GM23338 (cell line): ENCODE measurements at regions not wholly inside any gene's neighbourhood (a gene's known extent, or its start where the extent isn't known, plus 50 kb on each side); places are given as distances from the start of the nearest gene placed in this dataset.

Experiments
- ATAC-seq: fragments of 200-7000 bp; cut with Tn5 transposase; 3 replicates; pipeline ENCODE4 v1.9.1; 2020
- DNase-seq: peaks from one replicate; pipeline ENCODE4 v3.0.0-alpha.2; 2015; ENCODE audit warnings: low spot score
- H2AFZ ChIP-seq: fragments of 200-600 bp; sonication (generic); 2 replicates; pipeline ENCODE4 v1.8.0; 2016; ENCODE audit warnings: antibody characterized with exemption, mild to moderate bottlenecking, moderate library complexity
- H3F3A ChIP-seq: fragments of 200-600 bp; sonication (generic); replicated peaks from 2 replicates; pipeline ENCODE4 v1.8.0; 2017; ENCODE audit warnings: antibody characterized with exemption, mixed run types, low read depth
- H3K27ac ChIP-seq: fragments of 200-600 bp; sonication (generic); 2 replicates; pipeline ENCODE4 v1.6.1; 2016; ENCODE audit warnings: low read depth
- H3K27me3 ChIP-seq: fragments of 200-600 bp; sonication (generic); 2 replicates; pipeline ENCODE4 v1.8.0; 2016; ENCODE audit warnings: mild to moderate bottlenecking, mixed run types, moderate library complexity; ENCODE audit not compliant: insufficient read depth
- H3K36me3 ChIP-seq: fragments of 200-600 bp; sonication (generic); 2 replicates; pipeline ENCODE4 v1.8.0; 2016; ENCODE audit warnings: mild to moderate bottlenecking; ENCODE audit not compliant: insufficient read depth
- H3K4me1 ChIP-seq: fragments of 200-600 bp; sonication (generic); 2 replicates; pipeline ENCODE4 v1.8.0; 2016; ENCODE audit warnings: mild to moderate bottlenecking, moderate library complexity; ENCODE audit not compliant: insufficient read depth
- H3K4me2 ChIP-seq: fragments of 200-600 bp; sonication (generic); 2 replicates; pipeline ENCODE4 v1.7.1; 2017; ENCODE audit warnings: mixed run types
- H3K4me3 ChIP-seq: fragments of 200-600 bp; sonication (generic); 2 replicates; pipeline ENCODE4 v1.6.1; 2016; ENCODE audit warnings: mixed run types
- H3K79me2 ChIP-seq: fragments of 200-600 bp; sonication (generic); replicated peaks from 2 replicates; pipeline ENCODE4 v1.8.0; 2017; ENCODE audit warnings: mild to moderate bottlenecking; ENCODE audit not compliant: insufficient read depth
- H3K9me2 ChIP-seq: fragments of 200-600 bp; sonication (generic); 2 replicates; pipeline ENCODE4 v1.8.0; 2017; ENCODE audit not compliant: insufficient read depth
- H4K20me1 ChIP-seq: fragments of 200-600 bp; sonication (generic); replicated peaks from 2 replicates; pipeline ENCODE4 v1.8.0; 2017; ENCODE audit warnings: mild to moderate bottlenecking; ENCODE audit not compliant: insufficient read depth
- H3K27ac Mint-ChIP-seq: 2 replicates; pipeline ENCODE4 v1.8.0; 2020; ENCODE audit warnings: inconsistent platforms, mild to moderate bottlenecking, moderate library complexity, mixed read lengths
- H3K27me3 Mint-ChIP-seq: 3 replicates; pipeline ENCODE4 v1.8.0; 2022; ENCODE audit warnings: low read depth, mild to moderate bottlenecking, moderate library complexity, mixed read lengths, inconsistent platforms; ENCODE audit not compliant: insufficient read depth, poor library complexity
- H3K36me3 Mint-ChIP-seq: 3 replicates; pipeline ENCODE4 v1.8.0; 2021; ENCODE audit warnings: low read depth, mild to moderate bottlenecking, inconsistent platforms, moderate library complexity, mixed read lengths
- H3K4me1 Mint-ChIP-seq: 3 replicates; pipeline ENCODE4 v1.8.0; 2020; ENCODE audit warnings: mild to moderate bottlenecking, inconsistent platforms, mixed read lengths
- H3K4me3 Mint-ChIP-seq: 3 replicates; pipeline ENCODE4 v1.8.0; 2021; ENCODE audit warnings: moderate library complexity, mild to moderate bottlenecking, inconsistent platforms, mixed read lengths
- H3K9me3 Mint-ChIP-seq: 3 replicates; pipeline ENCODE4 v1.8.0; 2020; ENCODE audit warnings: moderate library complexity, mild to moderate bottlenecking, inconsistent platforms, mixed read lengths
- CREB1 ChIP-seq: fragments of 250-450 bp; sonication (Bioruptor Pico); IDR thresholded peaks from 2 replicates; pipeline ENCODE4 v1.5.0; 2020; ENCODE audit warnings: low read depth, mild to moderate bottlenecking, moderate library complexity
- CTCF ChIP-seq, 2 experiments: fragments of 200-600 bp in 1 of 2; sonication (generic) in 1 of 2; conservative IDR thresholded peaks; 2 replicates each; pipeline versions ENCODE4 v1.5.1 to v1.6.1; 2016 to 2017; ENCODE audit warnings: antibody characterized with exemption in 2 of 2, low read depth in 2 of 2, mild to moderate bottlenecking in 2 of 2, moderate library complexity in 1 of 2
- ETS1 ChIP-seq: IDR thresholded peaks from 2 replicates; pipeline ENCODE4 v1.6.1; 2016; ENCODE audit warnings: antibody characterized with exemption
- EZH2 ChIP-seq: fragments of 200-600 bp; sonication (generic); IDR thresholded peaks from one replicate; pipeline ENCODE4 v1.8.0; 2017; ENCODE audit warnings: antibody characterized with exemption, mild to moderate bottlenecking, low read depth; ENCODE audit not compliant: unreplicated experiment
- EZH2phosphoT487 ChIP-seq: fragments of 200-600 bp; sonication (generic); IDR thresholded peaks from one replicate; pipeline ENCODE4 v1.8.1; 2018; ENCODE audit warnings: antibody characterized with exemption; ENCODE audit not compliant: unreplicated experiment
- JUNB ChIP-seq: IDR thresholded peaks from one replicate; pipeline ENCODE4 v1.6.1; 2016; ENCODE audit warnings: antibody characterized with exemption; ENCODE audit not compliant: unreplicated experiment
- NANOG ChIP-seq: IDR thresholded peaks from 2 replicates; pipeline ENCODE4 v1.6.1; 2016; ENCODE audit warnings: antibody characterized with exemption, borderline replicate concordance
- POLR2AphosphoS5 ChIP-seq: IDR thresholded peaks from 2 replicates; pipeline ENCODE4 v1.6.1; 2016; ENCODE audit warnings: antibody characterized with exemption, low read depth
- REST ChIP-seq: IDR thresholded peaks from one replicate; pipeline ENCODE4 v1.6.1; 2018; ENCODE audit warnings: antibody characterized with exemption; ENCODE audit not compliant: unreplicated experiment
- STAT1 ChIP-seq: IDR thresholded peaks from one replicate; pipeline ENCODE4 v1.6.1; 2016; ENCODE audit warnings: antibody characterized with exemption; ENCODE audit not compliant: unreplicated experiment
- ZNF331 ChIP-seq: fragments of 250-450 bp; sonication (Bioruptor Pico); IDR thresholded peaks from 2 replicates; pipeline ENCODE4 v1.5.0; 2020; ENCODE audit warnings: low read depth, mild to moderate bottlenecking, moderate library complexity
- ZNF462 ChIP-seq: fragments of 250-450 bp; sonication (Bioruptor Pico); IDR thresholded peaks from 2 replicates; pipeline ENCODE4 v1.5.0; 2020; ENCODE audit warnings: mild to moderate bottlenecking, moderate library complexity

GRCh38 chr12:34289431-34290380, 267.4 kb downstream of the ALG10 start (continued):
- TF ChIP-seq CTCF (conservative IDR thresholded peaks at IDR 0.05; ENCODE audit: low read depth in 2 of 2), result no peak
- TF ChIP-seq JUNB, result no peak
- TF ChIP-seq EZH2phosphoT487, result no peak
- TF ChIP-seq EZH2, result no peak
- TF ChIP-seq REST, result no peak
- TF ChIP-seq ETS1, result no peak
- TF ChIP-seq CREB1 (CRISPR knock-in tag), result no peak
- TF ChIP-seq NANOG, result no peak
- no peak for TF ChIP-seq POLR2AphosphoS5
- no peak for TF ChIP-seq ZNF331 (CRISPR knock-in tag)

GRCh38 chr12:34290381-34290995, 268.2 kb downstream of the ALG10 start:
- Mint-ChIP-seq H3K4me3 (no peak overlapping the region), H3K27ac (no peak overlapping the region), H3K27me3 (peaks cover 15% of the 10 kb centered on the region), H3K9me3 (peaks cover 99% of the 10 kb centered on the region), H3K4me1 (no peaks in the 10 kb centered on the region), H3K36me3 (peaks cover 78% of the 10 kb centered on the region)
- H3K79me2 ChIP-seq, result no peaks in the 10 kb centered on the region
- H2AFZ ChIP-seq, result no peak overlapping the region
- no peak for DNase-seq
- peaks cover 5% of the 10 kb centered on the region for H3K36me3 ChIP-seq
- H3K4me2 ChIP-seq, result no peak overlapping the region
- no peak for ATAC-seq
- H3K9me2 ChIP-seq, result no peaks in the 10 kb centered on the region
- no peak overlapping the region for H3K4me3 ChIP-seq
- no peaks in the 10 kb centered on the region for H3K4me1 ChIP-seq
- H4K20me1 ChIP-seq, result no peaks in the 10 kb centered on the region
- H3K27me3 ChIP-seq, result no peaks in the 10 kb centered on the region
- no peaks in the 10 kb centered on the region for H3F3A ChIP-seq
- H3K27ac ChIP-seq, result no peak overlapping the region
- TF ChIP-seq ZNF462 (CRISPR knock-in tag), result no peak
- no peak for TF ChIP-seq STAT1
- TF ChIP-seq NANOG, result no peak
